Keratinocyte (primary cell): ENCODE measurements at regions not wholly inside any gene's neighbourhood (a gene's known extent, or its start where the extent isn't known, plus 50 kb on each side); places are given as distances from the start of the nearest gene placed in this dataset.

Source experiments
- DNase-seq: peaks from one replicate; pipeline ENCODE4 v3.0.0-alpha.2; 2011; ENCODE audit warnings: low read depth, missing footprints, low spot score
- FAIRE-seq: peaks from 2 replicates; lab custom pipeline; 2011; peaks lifted over from hg19 to GRCh38; lab: Jason Lieb, UNC
- H2AFZ ChIP-seq: 2 replicates; pipeline ENCODE4 v1.6.0; 2012; ENCODE audit warnings: low read length, control low read depth, inconsistent platforms; ENCODE audit not compliant: control insufficient read depth
- H3K27ac ChIP-seq: 2 replicates; pipeline ENCODE4 v1.5.1; 2011; ENCODE audit warnings: low read length; ENCODE audit not compliant: control insufficient read depth, insufficient read depth
- H3K27me3 ChIP-seq: 3 replicates; pipeline ENCODE4 v1.6.0; 2011; ENCODE audit warnings: low read length; ENCODE audit not compliant: control insufficient read depth, insufficient read depth; ENCODE audit errors: extremely low read depth
- H3K36me3 ChIP-seq, 2 experiments: 2 replicates in 1 of 2; 3 replicates in 1 of 2; pipeline ENCODE4 v1.5.1; 2011; ENCODE audit warnings: low read length in 2 of 2, mild to moderate bottlenecking in 1 of 2; ENCODE audit not compliant: control insufficient read depth in 2 of 2, insufficient read depth in 2 of 2; ENCODE audit errors: extremely low read depth in 1 of 2
- H3K4me1 ChIP-seq: 3 replicates; pipeline ENCODE4 v1.5.1; 2011; ENCODE audit warnings: low read length; ENCODE audit not compliant: control insufficient read depth, insufficient read depth; ENCODE audit errors: extremely low read depth
- H3K4me2 ChIP-seq: 3 replicates; pipeline ENCODE4 v1.6.0; 2011; ENCODE audit warnings: low read depth, low read length; ENCODE audit not compliant: control insufficient read depth, insufficient read depth; ENCODE audit errors: extremely low read depth
- H3K4me3 ChIP-seq, 3 experiments: fragments of 200-600 bp in 1 of 3; sonication (generic) in 1 of 3; 2 replicates in 2 of 3; 3 replicates in 1 of 3; pipeline ENCODE4 v1.5.1; 2011 to 2016; ENCODE audit warnings: low read length in 3 of 3, mild to moderate bottlenecking in 3 of 3, control low read depth in 2 of 3, inconsistent platforms in 1 of 3, low read depth in 1 of 3, mixed read lengths in 1 of 3, mixed run types in 1 of 3, moderate library complexity in 1 of 3; ENCODE audit not compliant: control insufficient read depth in 2 of 3, insufficient read depth in 2 of 3; ENCODE audit errors: extremely low read depth in 1 of 3
- H3K79me2 ChIP-seq: 2 replicates; pipeline ENCODE4 v1.6.0; 2012; ENCODE audit warnings: low read length; ENCODE audit not compliant: control insufficient read depth, insufficient read depth
- H3K9ac ChIP-seq: 3 replicates; pipeline ENCODE4 v1.6.0; 2011; ENCODE audit warnings: low read length; ENCODE audit not compliant: control insufficient read depth, insufficient read depth; ENCODE audit errors: extremely low read depth
- H3K9me1 ChIP-seq: 3 replicates; pipeline ENCODE4 v1.6.0; 2011; ENCODE audit warnings: low read length; ENCODE audit not compliant: control insufficient read depth, insufficient read depth; ENCODE audit errors: extremely low read depth
- H3K9me3 ChIP-seq: 2 replicates; pipeline ENCODE4 v1.5.1; 2012; ENCODE audit warnings: low read depth, low read length; ENCODE audit not compliant: control insufficient read depth
- H4K20me1 ChIP-seq: 3 replicates; pipeline ENCODE4 v1.6.0; 2011; ENCODE audit warnings: low read length; ENCODE audit not compliant: control insufficient read depth, insufficient read depth; ENCODE audit errors: extremely low read depth
- EZH2 ChIP-seq: IDR thresholded peaks from one replicate; pipeline ENCODE4 v1.6.1; 2012; ENCODE audit warnings: inconsistent platforms, mild to moderate bottlenecking, low read length, moderate library complexity
- dilution Hi-C: fragments of 300-500 bp; cut with MboI; formaldehyde crosslinking; loops from one replicate; pipeline ENCODE4 v1.7.0; 2020; ENCODE audit warnings: low sequenced_read_pairs; ENCODE audit not compliant: extremely low pct_ligation_motif_present
- TF ChIP-seq, protein P1 (sequence below), 3 experiments: IDR thresholded peaks in 1 of 3; conservative IDR thresholded peaks in 1 of 3; optimal IDR thresholded peaks in 1 of 3; 2 replicates in 2 of 3; 3 replicates in 1 of 3; pipeline versions ENCODE3 to v1.5.1; 2011; ENCODE audit warnings: low read length in 3 of 3, mild to moderate bottlenecking in 3 of 3, moderate library complexity in 2 of 3, control low read depth in 1 of 3, inconsistent platforms in 1 of 3; ENCODE audit not compliant: insufficient read depth in 2 of 3; ENCODE audit errors: extremely low read depth in 1 of 3

DNA sequence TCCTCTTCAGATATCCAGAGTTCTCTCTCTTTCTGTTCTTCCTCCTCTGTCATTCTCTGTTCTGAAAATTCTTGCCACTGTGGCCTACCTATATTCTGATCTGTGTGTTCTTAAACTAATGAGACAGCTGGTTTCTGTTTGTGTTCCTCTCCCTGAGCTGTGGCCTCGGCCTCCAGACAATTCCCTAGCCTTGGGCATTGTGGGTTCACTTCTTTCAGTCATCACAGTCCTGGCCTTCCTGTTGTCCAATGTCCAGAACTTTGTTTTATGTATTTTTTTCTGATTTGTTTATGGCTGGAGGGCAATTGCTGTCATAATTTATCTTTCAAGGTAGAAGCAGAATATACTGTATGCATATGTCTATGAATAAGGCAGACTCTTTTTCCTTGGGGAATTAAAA is 173.2 kb upstream of the MTPN start:
- H3K4me2 ChIP-seq: no peak overlapping the region

DNA sequence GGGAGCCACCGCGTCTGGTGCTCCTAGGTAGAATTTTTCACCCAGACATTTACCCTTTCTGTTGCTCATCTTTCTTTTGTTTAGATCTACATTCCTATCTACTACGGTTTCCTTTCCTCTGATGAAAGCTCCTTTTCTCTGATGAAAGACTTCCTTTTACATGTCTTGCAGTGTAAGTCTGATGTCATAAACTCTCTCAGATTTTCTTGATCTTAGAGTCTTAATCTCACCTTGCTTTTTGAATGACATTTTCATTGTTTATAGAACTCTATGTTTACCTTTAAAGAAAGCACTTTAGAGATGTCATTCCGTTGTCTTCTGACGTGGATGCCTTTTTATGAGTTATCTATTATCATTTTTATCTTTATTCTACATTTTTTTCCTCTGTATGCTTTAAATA is 171.8 kb upstream of the MTPN start:
- Histone ChIP-seq H2AFZ (no peak overlapping the region), H3K79me2 (no peaks in the 10 kb centered on the region), H3K27me3 (no peaks in the 10 kb centered on the region), H4K20me1 (no peaks in the 10 kb centered on the region), H3K27ac (no peak overlapping the region), H3K4me3 (no peak overlapping the region), H3K9ac (no peak overlapping the region), H3K4me2 (no peak overlapping the region), H3K36me3 (no peaks in the 10 kb centered on the region), H3K4me1 (no peaks in the 10 kb centered on the region), H3K9me1 (no peaks in the 10 kb centered on the region), H3K9me3 (no peaks in the 10 kb centered on the region)
- no peak for DNase-seq
- dilution Hi-C loops: no loop called here
- FAIRE-seq: no peak
- TF ChIP-seq, protein P1, sequence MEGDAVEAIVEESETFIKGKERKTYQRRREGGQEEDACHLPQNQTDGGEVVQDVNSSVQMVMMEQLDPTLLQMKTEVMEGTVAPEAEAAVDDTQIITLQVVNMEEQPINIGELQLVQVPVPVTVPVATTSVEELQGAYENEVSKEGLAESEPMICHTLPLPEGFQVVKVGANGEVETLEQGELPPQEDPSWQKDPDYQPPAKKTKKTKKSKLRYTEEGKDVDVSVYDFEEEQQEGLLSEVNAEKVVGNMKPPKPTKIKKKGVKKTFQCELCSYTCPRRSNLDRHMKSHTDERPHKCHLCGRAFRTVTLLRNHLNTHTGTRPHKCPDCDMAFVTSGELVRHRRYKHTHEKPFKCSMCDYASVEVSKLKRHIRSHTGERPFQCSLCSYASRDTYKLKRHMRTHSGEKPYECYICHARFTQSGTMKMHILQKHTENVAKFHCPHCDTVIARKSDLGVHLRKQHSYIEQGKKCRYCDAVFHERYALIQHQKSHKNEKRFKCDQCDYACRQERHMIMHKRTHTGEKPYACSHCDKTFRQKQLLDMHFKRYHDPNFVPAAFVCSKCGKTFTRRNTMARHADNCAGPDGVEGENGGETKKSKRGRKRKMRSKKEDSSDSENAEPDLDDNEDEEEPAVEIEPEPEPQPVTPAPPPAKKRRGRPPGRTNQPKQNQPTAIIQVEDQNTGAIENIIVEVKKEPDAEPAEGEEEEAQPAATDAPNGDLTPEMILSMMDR (optimal IDR thresholded peaks at IDR 0.05 in 1 of 3, IDR thresholded peaks at IDR 0.05 in 1 of 3, conservative IDR thresholded peaks at IDR 0.05 in 1 of 3; ENCODE audit: extremely low read depth in 1 of 3, insufficient read depth in 2 of 3, low read length in 3 of 3): no peak
- no peak for TF ChIP-seq EZH2

More for the DNA sequence above, 173.2 kb upstream of the MTPN start:
- H2AFZ ChIP-seq: no peak overlapping the region
- H4K20me1 ChIP-seq: no peaks in the 10 kb centered on the region
- no peaks in the 10 kb centered on the region for H3K9me3 ChIP-seq
- TF ChIP-seq, protein P1 (optimal IDR thresholded peaks at IDR 0.05 in 1 of 3, IDR thresholded peaks at IDR 0.05 in 1 of 3, conservative IDR thresholded peaks at IDR 0.05 in 1 of 3; ENCODE audit: extremely low read depth in 1 of 3, insufficient read depth in 2 of 3, low read length in 3 of 3): no peak
- no peak for TF ChIP-seq EZH2
- dilution Hi-C loops: no loop called here
- H3K36me3 ChIP-seq: no peaks in the 10 kb centered on the region
- no peaks in the 10 kb centered on the region for H3K4me1 ChIP-seq
- H3K9ac ChIP-seq: no peak overlapping the region
- no peaks in the 10 kb centered on the region for H3K9me1 ChIP-seq
- H3K27me3 ChIP-seq: no peaks in the 10 kb centered on the region
- DNase-seq (no peak), FAIRE-seq (no peak)
- H3K27ac ChIP-seq: no peak overlapping the region
- no peaks in the 10 kb centered on the region for H3K79me2 ChIP-seq
- H3K4me3 ChIP-seq: no peak overlapping the region
